ENCODE measurements at regions not wholly inside any gene's neighbourhood (a gene's known extent, or its start where the extent isn't known, plus 50 kb on each side); places are given as distances from the start of the nearest gene placed in this dataset.

- no peak for TF ChIP-seq ZFP30 (CRISPR knock-in tag; IDR thresholded peaks at IDR 0.05)
- TF ChIP-seq ZNF565 (CRISPR knock-in tag; conservative IDR thresholded peaks at IDR 0.05; ENCODE audit: low read depth) = no peak
- no peak for TF ChIP-seq ZFP3 (CRISPR knock-in tag; IDR thresholded peaks at IDR 0.05)
- TF ChIP-seq CSRNP3 (CRISPR knock-in tag; IDR thresholded peaks at IDR 0.05) = no peak
- TF ChIP-seq ZNF8 (CRISPR knock-in tag; IDR thresholded peaks at IDR 0.05) = no peak
- TF ChIP-seq BACH2 (CRISPR knock-in tag; IDR thresholded peaks at IDR 0.05; ENCODE audit: borderline replicate concordance) = no peak
- no peak for TF ChIP-seq CREB5 (CRISPR knock-in tag; IDR thresholded peaks at IDR 0.05; ENCODE audit: low read depth)
- TF ChIP-seq POU6F1 (CRISPR knock-in tag; IDR thresholded peaks at IDR 0.05; ENCODE audit: borderline replicate concordance, low read depth) = no peak
- no peak for TF ChIP-seq RARB (CRISPR knock-in tag; IDR thresholded peaks at IDR 0.05)
- TF ChIP-seq TCF4 (CRISPR knock-in tag; IDR thresholded peaks at IDR 0.05; ENCODE audit: borderline replicate concordance) = no peak
- no peak for TF ChIP-seq ARNTL (CRISPR knock-in tag; IDR thresholded peaks at IDR 0.05; ENCODE audit: borderline replicate concordance, low read depth)
These were observed 125.1 kb upstream of the COL5A1 start for GRCh38 chr9:134516464-134516863.

Data from SK-N-SH treated with all-trans-retinoic acid at 6 μM for 48 hours (cell line).